Prostate gland (tissue), 2 donors: ENCODE measurements at regions not wholly inside any gene's neighbourhood (a gene's known extent, or its start where the extent isn't known, plus 50 kb on each side); places are given as distances from the start of the nearest gene placed in this dataset.

ENCODE experiments used
- CTCF ChIP-seq, 4 experiments: fragments of 200-600 bp in 2 of 4; fragments of 450-650 bp in 2 of 4; sonication (generic) in 2 of 4; IDR thresholded peaks; 1 replicate in 3 of 4; 2 replicates in 1 of 4; pipeline ENCODE4 v1.5.1; 2016 to 2019; ENCODE audit warnings: antibody characterized with exemption in 4 of 4, mild to moderate bottlenecking in 2 of 4, moderate library complexity in 2 of 4
- POLR2AphosphoS5 ChIP-seq: sonication (generic); formaldehyde crosslinking; IDR thresholded peaks from one replicate; pipeline ENCODE4 v1.6.1; 2017; ENCODE audit warnings: antibody characterized with exemption

GRCh38 chr13:76738616-76739015 is 147.6 kb downstream of the KCTD12 start:
- no peak for TF ChIP-seq CTCF (IDR thresholded peaks at IDR 0.05)
- no peak for TF ChIP-seq POLR2AphosphoS5
